ENCODE measurements at regions not wholly inside any gene's neighbourhood (a gene's known extent, or its start where the extent isn't known, plus 50 kb on each side); places are given as distances from the start of the nearest gene placed in this dataset.
"Not testable (repeated sequence)": the region's sequence is repeated elsewhere in the genome, so short reads cannot be mapped to it uniquely, and the experiment has no call there.

GRCh38 chr3:152891678-152892077, 56.7 kb downstream of the P2RY1 start:
- DNase-seq (ENCODE audit: low spot score), result no peak

GRCh38 chr3:152892446-152892845, 57.5 kb downstream of the P2RY1 start:
- no peak for DNase-seq (ENCODE audit: low spot score)

GRCh38 chr3:152893647-152894046, 58.7 kb downstream of the P2RY1 start:
- DNase-seq (ENCODE audit: low spot score), result no peak

DNA sequence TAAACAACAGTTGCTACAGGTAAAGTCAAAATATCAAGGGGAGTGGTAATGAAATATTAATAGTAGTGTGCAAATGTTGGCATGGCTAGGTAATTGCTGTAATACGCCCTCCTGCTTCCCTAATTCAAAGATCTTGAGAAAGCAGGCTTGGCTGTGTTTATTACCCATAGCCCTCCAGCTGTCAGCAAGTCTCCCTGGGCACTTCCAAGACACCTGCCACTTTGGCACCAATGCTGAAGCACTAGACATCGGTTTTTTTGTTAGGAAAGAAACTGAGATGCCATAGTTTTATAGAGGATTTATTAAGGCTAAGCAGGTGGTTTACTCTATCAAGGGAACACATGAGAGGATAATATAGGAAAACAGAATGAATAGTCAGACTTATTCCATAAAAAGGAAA, 64.4 kb downstream of the P2RY1 start:
- no peak for DNase-seq (ENCODE audit: low spot score)

DNA sequence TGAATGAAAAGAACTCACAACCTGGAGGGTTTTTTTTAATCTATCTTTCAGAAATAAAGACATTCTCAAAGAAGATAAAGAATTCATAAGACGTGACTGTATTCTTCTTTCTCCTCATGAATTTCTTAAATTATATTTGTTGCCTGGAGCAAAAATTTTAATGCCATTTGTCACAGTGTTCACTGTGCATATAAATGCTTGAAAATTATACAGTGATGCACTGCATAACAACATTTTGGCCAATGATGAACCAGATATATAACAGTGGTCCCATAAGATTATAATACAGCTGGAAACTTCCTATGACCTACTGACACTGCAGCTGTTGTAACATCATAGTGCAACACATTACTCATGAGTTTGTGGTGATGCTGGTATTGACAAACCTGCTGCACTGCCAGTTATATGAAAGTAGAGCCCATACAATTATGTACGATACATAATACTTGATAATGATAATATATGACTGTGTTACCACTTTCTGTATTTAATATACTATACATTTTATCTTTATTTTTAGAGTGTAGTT, 67.3 kb downstream of the P2RY1 start:
- DNase-seq (ENCODE audit: low spot score), result no peak

DNA sequence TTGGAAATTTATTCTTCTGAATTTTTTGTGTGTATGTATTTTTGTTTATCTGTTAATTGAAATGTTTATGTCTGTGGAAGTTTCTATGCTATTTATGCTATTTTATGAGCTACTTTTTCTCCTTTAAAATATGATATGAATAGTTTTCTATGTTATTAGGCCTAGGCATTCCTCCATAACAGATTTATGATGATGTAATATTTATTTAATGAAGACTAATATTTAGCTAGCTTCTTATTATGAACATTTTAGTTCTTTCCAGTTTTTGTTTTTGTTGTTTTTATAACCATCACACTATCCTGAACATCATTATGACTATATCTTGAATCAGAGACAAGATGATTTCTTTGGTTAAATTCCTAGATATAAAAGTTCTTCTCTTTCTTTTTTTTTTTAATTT, 70.7 kb downstream of the P2RY1 start:
- no peak for DNase-seq (ENCODE audit: low spot score)

DNA sequence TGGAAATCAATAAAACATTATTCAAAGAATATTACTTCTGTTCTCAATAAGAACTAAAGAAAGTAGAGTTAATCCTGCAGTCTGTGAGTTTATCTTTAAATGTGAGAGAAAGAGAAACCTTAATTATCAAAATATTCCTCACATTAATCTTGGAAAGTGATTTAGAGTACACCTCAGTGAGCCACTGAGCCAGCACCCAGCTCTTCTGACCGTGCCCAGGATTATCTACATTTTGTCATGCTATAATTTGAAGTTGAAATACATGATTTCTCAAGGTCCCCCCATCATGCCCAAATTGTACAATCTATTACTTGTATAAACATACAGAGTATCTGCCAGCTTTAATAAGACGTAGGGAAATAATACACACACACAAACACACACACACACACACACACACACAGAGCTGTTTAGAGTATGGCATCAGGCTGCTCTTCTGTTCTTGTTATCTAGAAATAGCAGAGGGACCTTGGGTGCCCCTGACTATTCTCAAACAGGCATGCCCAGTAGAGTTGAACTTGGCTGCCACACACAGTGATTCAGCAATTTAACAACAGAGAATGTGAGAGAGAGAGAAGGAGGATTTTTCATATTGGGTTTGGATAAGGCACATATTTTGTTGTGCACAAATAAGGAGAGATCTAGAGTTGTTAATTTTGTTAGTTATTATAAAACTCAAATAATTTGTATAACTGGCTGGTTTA, 74.4 kb downstream of the P2RY1 start:
- DNase-seq (ENCODE audit: low spot score), result peak; percentile 74

DNA sequence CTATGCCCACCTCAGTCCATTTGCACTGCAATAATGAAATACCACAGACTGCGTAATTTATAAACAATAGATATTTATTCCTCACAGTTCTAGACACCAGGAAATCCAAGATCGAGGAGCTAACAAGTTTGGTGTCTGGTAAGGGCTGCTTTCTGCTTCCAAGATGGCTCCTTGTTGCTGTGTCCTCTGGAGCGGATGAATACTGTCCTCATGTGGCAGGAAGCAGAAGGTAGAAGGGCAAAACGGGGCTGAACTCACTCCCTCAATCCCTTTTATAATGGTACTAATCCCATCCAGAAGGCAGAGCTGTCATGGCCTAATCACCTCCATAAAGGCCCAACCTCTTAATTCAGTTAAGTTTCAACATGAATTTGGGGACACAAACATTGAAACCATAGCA, 75.3 kb downstream of the P2RY1 start:
- DNase-seq (ENCODE audit: low spot score), result no peak

DNA sequence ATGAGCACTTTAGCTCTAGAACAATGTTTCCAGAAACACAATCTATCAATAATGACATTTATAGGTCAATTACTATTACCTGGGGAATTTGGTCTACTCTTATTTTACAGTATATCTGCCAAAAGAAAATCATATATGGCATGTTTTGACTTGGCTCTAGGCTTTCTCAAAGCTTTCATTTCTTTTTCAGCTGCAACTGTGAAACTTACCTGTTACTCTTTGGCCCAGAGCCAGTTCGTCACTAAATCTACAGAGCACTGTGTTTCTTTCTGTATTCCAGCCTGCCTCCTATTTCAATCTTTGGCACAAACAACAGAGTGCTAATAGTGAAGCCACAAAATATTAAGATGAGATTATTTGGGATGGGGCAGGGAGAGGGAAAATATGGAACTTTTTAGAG, 76.0 kb downstream of the P2RY1 start:
- DNase-seq (ENCODE audit: low spot score), result no peak

DNA sequence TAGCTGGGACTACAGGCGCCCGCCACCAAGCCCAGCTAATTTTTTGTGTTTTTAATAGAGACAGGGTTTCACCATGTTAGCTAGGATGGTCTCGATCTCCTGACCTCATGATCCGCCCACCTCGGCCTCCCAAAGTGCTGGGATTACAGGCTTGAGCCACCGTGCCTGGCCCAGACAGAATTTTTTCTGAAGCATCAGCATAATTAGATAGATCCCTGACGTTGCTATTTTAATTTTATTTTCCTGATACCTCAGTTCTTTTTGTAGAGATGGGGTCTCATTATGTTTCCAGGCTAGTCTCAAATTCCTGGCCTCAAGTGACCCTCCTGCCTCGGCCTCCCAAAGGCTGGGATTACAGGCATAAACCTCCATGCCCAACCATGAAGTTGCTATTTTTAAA, 79.8 kb downstream of the P2RY1 start:
- not testable (repeated sequence) for DNase-seq (ENCODE audit: low spot score)

- DNase-seq (ENCODE audit: low spot score), result no peak
Measured at GRCh38 chr3:152915695-152916094, 80.8 kb downstream of the P2RY1 start.

GRCh38 chr3:152916753-152917279, 81.9 kb downstream of the P2RY1 start:
- no peak for DNase-seq (ENCODE audit: low spot score)

DNA sequence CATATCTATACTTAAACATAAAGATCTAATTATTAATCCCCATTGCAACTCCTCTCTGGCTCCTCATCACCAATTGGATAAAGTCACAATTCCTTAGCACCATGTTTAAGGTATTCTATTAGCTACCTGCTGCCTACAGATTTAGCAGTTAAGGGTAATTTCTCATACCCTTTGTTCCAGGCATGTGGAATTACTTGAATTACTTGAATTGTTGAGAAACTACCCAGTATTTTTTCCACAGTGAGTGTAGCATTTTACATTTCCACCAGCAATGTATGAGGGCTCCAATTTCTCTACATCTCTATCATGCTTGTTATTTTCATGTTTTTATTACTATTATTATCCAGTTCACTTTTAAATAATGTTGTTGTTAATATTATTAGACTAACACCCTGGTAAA, 86.4 kb downstream of the P2RY1 start:
- no peak for DNase-seq (ENCODE audit: low spot score)

- no peak for DNase-seq (ENCODE audit: low spot score)
Measured at GRCh38 chr3:152922554-152922953, 87.6 kb downstream of the P2RY1 start.

DNA sequence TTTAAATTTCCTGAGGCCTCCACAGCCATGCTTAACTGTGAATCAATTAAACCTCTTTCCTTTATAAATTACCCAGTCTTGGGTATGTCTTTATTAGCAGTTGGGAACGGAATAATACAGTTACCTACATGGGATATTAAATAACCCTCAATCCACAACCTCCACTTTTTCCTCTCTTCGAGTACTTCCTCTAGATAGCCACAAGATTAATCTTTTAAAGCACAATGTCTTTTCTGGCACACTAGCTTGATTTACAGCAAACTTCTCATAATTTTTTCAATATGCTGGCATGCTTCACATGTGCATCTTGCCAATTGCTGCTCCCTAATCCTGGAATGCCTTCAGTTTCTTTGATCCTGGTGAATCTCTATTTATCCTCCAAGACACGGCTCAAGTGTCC, 92.2 kb downstream of the P2RY1 start:
- DNase-seq (ENCODE audit: low spot score), result no peak

DNA sequence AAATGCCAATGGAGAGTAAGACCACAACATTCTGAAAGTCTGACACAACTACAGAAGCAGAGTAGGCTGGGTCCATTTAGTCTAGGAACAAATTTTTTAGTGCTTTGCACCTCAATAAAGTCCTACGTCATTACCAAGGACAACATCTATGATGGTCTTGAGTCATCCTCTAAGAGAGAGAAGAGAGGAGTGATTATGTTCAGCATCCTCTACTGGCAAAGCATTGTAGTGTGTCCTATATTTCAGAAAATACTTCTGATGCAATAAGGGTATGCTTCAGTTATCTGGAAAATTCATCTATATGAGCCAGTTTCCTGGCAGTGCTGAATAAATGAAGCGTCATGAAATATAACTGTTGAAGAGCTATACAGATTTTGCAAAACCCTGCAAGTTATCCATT, 95.6 kb downstream of the P2RY1 start:
- no peak for DNase-seq (ENCODE audit: low spot score)

DNA sequence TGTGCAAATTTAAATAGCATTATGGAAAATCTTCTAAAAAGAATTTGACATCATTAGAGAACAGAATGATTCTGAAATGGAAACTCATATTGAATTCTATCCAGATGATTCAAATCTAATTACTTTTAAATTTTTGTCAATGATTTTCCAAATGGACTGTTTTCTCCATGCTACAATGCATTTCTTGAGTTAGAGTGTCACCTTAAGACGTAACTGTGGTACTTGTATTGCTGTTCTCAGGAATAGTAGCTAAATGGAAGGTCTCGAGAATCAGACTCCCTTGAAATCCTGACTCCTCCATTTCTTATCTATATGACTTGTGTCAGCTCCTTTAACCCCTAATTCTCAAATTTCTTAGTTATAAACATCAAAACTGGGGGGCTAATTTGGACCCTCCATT, 102.3 kb downstream of the P2RY1 start:
- DNase-seq (ENCODE audit: low spot score), result no peak

DNA sequence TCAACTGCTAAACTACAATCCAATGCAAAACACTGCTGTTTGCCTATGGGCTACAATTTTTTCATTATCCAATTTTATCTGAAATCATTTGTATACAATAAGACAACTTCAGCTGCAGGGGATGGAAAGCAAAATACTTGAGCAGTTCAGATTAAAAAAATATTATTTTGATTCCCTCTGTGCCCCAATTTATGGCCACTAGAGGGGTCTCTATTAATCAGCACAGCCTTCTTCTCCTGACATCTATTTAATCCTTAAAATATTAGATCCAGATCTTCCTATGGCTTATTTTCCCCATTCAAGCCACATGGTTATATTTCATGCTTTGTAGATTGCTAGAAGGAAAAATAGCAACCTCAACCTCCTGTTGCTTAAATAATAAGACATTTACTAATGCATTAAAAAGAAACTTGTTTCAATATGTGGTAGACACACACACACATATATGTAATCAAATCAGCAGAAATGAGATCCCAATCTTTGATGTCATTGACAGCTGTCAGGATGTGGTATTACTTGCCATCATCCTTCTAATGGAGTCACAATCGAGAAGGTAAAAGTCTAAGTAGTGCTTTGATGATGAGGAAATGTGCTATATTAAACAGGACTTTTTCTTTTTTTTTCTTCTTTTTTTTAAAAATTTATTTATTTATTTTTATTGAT, 104.2 kb downstream of the P2RY1 start:
- no peak for DNase-seq (ENCODE audit: low spot score)

DNA sequence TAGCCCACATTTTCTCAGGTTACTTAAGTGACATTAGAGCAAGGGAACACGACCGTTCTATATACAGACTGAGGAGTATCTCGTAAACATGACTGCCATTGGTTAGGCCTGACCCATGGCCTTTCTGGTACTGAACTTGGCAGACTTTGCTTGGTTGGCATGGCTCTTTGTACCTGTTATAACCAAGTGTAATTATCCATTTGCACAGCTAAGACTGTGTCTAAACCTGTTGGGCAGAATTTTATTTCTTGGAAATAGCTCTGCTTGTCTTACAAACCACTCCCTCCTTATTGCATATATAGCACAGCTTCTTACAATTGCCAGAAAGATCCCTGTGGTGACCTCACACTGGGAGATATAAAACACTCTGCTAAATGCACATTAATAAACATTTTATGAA, 106.9 kb downstream of the P2RY1 start:
- no peak for DNase-seq (ENCODE audit: low spot score)

GRCh38 chr3:152942366-152942765, 107.4 kb downstream of the P2RY1 start:
- no peak for DNase-seq (ENCODE audit: low spot score)

DNA sequence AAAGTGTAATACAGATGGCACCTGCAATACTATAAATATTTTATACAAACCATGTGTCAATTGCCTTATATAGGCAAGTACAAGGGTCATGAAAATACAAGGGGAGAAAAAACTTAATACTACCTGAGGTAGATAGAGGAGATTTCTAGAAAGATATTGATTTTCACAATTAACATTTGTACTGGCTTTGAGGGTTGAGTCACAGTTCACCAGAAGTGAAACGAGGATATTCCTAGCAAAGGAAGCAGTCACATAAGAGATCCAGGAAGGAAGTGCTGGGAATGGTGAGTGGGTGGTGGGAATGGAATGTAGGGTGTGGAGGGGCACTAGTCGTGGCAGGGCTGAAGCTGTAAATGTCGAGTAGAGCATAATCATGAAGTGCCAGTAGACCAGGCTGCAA, 108.7 kb downstream of the P2RY1 start:
- DNase-seq (ENCODE audit: low spot score), result peak; percentile 11

DNA sequence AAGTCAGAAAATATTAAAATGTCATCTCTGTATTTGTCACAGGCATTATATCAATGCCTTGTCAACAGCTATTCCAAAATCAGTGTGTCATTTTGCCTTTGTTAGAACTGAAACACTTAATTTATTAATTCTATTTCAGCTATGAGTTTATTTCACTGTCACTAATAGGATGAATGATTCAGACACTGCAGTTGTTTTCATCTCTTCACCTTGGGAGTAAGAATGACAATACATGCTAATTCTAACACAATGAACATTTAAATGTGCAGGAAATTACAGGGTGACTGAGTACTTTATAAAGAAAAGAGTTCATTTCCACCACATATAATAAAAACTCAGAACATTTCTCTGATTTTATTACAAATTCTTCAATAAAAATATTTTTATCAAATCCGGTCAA, 109.7 kb downstream of the P2RY1 start:
- no peak for DNase-seq (ENCODE audit: low spot score)

DNA sequence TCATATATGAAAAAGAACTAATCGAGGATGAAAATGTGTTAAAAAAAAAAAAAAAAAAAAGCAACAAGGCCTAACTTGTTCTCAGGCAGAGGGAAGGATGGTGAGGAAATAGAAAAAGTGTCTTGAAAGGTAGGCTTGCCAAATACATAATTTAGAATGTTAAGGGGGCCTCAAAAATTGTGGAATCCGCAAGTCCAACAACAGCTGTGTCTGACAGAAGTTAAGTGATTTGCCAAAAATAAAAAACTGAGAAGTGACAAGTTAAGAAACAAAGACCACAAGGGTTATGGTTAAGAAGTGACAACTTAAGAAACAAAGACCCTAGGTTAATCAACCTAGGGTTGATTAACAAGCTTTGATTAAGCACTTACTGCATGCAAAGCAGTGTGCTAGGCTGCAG, 110.6 kb downstream of the P2RY1 start:
- no peak for DNase-seq (ENCODE audit: low spot score)
